DND-41 (cell line): ENCODE measurements at regions not wholly inside any gene's neighbourhood (a gene's known extent, or its start where the extent isn't known, plus 50 kb on each side); places are given as distances from the start of the nearest gene placed in this dataset.
"Not testable (repeated sequence)": the region's sequence is repeated elsewhere in the genome, so short reads cannot be mapped to it uniquely, and the experiment has no call there.

Experiments
- ATAC-seq: fragments of 200-7000 bp; cut with Tn5 transposase; 3 replicates; pipeline ENCODE4 v1.9.1; 2021; ENCODE audit warnings: low read depth; ENCODE audit not compliant: insufficient read depth
- DNase-seq: peaks from one replicate; pipeline ENCODE4 v3.0.0-alpha.2; 2020
- H2AFZ ChIP-seq: 2 replicates; pipeline ENCODE4 v1.6.0; 2012; ENCODE audit warnings: low read depth, low read length
- H3K27ac ChIP-seq: 2 replicates; pipeline ENCODE4 v1.5.1; 2012; ENCODE audit warnings: low read length, inconsistent platforms
- H3K27me3 ChIP-seq: fragments of 200-600 bp; sonication (generic); 2 replicates; pipeline ENCODE4 v1.6.0; 2012; ENCODE audit warnings: low read length, mild to moderate bottlenecking, inconsistent platforms; ENCODE audit not compliant: insufficient read depth, poor library complexity
- H3K36me3 ChIP-seq: 2 replicates; pipeline ENCODE4 v1.5.1; 2012; ENCODE audit warnings: low read length, inconsistent platforms; ENCODE audit not compliant: insufficient read depth
- H3K4me1 ChIP-seq: 2 replicates; pipeline ENCODE4 v1.5.1; 2012; ENCODE audit warnings: mild to moderate bottlenecking, low read length; ENCODE audit not compliant: insufficient read depth
- H3K4me2 ChIP-seq: 2 replicates; pipeline ENCODE4 v1.6.0; 2012; ENCODE audit warnings: mild to moderate bottlenecking, moderate library complexity, low read length, inconsistent platforms; ENCODE audit not compliant: insufficient read depth
- H3K4me3 ChIP-seq, 2 experiments: fragments of 200-600 bp in 1 of 2; shearing (Covaris generic) in 1 of 2; 2 replicates each; pipeline ENCODE4 v1.5.1; 2012 to 2016; ENCODE audit warnings: inconsistent platforms in 2 of 2, low read length in 2 of 2, mild to moderate bottlenecking in 2 of 2, low read depth in 1 of 2, moderate library complexity in 1 of 2
- H3K79me2 ChIP-seq: 2 replicates; pipeline ENCODE4 v1.6.0; 2012; ENCODE audit warnings: low read length, inconsistent platforms; ENCODE audit not compliant: insufficient read depth
- H3K9ac ChIP-seq: 2 replicates; pipeline ENCODE4 v1.6.0; 2012; ENCODE audit warnings: low read depth, mild to moderate bottlenecking, inconsistent platforms, low read length, moderate library complexity
- H3K9me3 ChIP-seq: 2 replicates; pipeline ENCODE4 v1.5.1; 2012; ENCODE audit warnings: low read length, moderate library complexity, mild to moderate bottlenecking, inconsistent platforms; ENCODE audit not compliant: insufficient read depth, severe bottlenecking
- H4K20me1 ChIP-seq: 2 replicates; pipeline ENCODE4 v1.6.0; 2012; ENCODE audit warnings: low read length; ENCODE audit not compliant: insufficient read depth
- EZH2 ChIP-seq: IDR thresholded peaks from 3 replicates; pipeline ENCODE4 v1.6.1; 2012; ENCODE audit warnings: borderline replicate concordance, low read depth, mild to moderate bottlenecking, moderate library complexity, low read length, inconsistent platforms; ENCODE audit not compliant: severe bottlenecking
- TF ChIP-seq, protein P1 (sequence below): IDR thresholded peaks from 2 replicates; pipeline ENCODE4 v1.5.1; 2012; ENCODE audit warnings: borderline replicate concordance, low read length, moderate library complexity, mild to moderate bottlenecking; ENCODE audit not compliant: poor library complexity, severe bottlenecking; ENCODE audit errors: extremely low read depth

DNA sequence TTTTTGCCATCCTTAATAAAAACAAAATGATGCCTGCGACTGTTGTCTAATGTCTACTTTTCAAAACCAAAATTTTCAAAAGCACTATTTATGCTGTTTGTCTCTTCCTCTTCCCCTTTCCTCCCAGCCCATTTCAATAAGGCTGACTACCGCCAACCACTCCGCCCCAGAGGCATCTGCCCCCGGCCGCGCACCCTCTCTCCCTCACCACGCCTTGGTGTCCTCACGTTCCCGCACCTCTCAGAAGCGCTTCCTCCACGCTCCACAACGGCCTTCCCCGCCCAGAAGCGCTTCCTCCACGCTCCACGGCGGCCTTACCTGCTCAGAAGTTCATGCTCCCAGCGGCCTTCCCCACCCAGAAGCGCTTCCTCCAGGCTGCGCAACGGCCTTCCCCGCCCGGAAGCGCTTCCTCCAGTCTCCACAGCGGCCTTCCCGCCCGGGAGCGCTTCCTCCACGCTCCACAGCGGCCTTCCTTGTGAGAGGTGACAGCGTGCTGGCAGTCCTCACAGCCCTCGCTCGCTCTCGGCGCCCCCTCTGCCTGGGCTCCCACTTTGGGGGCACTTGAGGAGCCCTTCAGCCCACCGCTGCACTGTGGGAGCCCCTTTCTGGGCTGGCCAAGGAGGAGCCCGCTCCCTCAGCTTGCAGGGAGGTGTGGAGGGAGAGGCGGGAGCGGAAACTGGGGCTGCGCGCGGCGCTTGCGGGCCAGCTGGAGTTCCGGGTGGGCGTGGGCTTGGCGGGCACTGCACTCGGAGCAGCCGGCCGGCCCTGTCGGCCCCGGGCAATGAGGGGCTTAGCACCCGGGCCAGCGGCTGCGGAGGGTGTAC is 490.4 kb upstream of the ZFP42 start:
- Histone ChIP-seq H3K27me3 (no peaks in the 10 kb centered on the region), H3K9me3 (no peaks in the 10 kb centered on the region), H4K20me1 (no peaks in the 10 kb centered on the region), H3K4me2 (no peak overlapping the region), H3K36me3 (no peaks in the 10 kb centered on the region), H3K9ac (no peak overlapping the region), H3K79me2 (no peaks in the 10 kb centered on the region), H3K4me1 (no peaks in the 10 kb centered on the region), H3K27ac (no peak overlapping the region), H3K4me3 (no peak overlapping the region), H2AFZ (no peak overlapping the region)
- DNase-seq: no peak
- TF ChIP-seq EZH2: no peak
- TF ChIP-seq, protein P1, sequence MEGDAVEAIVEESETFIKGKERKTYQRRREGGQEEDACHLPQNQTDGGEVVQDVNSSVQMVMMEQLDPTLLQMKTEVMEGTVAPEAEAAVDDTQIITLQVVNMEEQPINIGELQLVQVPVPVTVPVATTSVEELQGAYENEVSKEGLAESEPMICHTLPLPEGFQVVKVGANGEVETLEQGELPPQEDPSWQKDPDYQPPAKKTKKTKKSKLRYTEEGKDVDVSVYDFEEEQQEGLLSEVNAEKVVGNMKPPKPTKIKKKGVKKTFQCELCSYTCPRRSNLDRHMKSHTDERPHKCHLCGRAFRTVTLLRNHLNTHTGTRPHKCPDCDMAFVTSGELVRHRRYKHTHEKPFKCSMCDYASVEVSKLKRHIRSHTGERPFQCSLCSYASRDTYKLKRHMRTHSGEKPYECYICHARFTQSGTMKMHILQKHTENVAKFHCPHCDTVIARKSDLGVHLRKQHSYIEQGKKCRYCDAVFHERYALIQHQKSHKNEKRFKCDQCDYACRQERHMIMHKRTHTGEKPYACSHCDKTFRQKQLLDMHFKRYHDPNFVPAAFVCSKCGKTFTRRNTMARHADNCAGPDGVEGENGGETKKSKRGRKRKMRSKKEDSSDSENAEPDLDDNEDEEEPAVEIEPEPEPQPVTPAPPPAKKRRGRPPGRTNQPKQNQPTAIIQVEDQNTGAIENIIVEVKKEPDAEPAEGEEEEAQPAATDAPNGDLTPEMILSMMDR: no peak
- ATAC-seq: no peak

DNA sequence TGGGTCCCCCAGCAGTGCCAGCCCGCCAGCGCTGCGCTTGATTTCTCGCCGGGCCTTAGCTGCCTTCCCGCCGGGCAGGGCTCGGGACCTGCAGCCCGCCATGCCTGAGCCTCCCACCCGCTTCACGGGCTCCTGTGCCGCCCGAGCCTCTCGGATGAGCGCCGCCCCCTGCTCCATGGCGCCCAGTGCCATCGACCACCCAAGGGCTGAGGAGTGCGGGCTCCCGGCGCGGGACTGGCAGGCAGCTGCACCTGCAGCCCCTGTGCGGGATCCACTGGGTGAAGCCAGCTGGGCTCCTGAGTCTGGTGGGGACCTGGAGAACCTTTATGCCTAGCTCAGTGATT is 489.8 kb upstream of the ZFP42 start:
- H3K9me3 ChIP-seq, H3K79me2 ChIP-seq, H3K27ac ChIP-seq, H4K20me1 ChIP-seq, H3K4me1 ChIP-seq, H3K9ac ChIP-seq, DNase-seq, H3K27me3 ChIP-seq, H3K4me2 ChIP-seq, H2AFZ ChIP-seq, H3K4me3 ChIP-seq, H3K36me3 ChIP-seq, ATAC-seq: not testable (repeated sequence)

DNA sequence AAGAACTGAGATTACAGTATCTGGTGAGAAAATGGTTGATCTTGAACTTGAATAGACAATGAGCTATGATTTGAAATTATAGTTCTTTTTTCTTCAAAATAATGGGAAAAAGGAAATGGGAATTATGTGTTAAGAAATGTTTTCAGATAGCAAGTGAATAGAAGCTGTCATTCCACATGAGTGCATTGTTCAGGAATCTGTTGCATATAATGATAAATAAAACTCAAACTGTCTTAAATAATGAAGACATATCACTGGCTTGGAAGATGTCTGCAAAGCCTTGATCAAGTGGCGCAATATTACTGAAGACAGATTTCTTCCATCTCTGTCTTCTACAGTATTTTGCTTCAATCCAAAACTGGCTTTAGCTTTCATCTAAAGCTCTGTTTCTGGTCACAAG is 479.3 kb upstream of the ZFP42 start:
- DNase-seq: no peak
- Histone ChIP-seq H2AFZ (no peak overlapping the region), H3K4me2 (no peak overlapping the region)

DNA sequence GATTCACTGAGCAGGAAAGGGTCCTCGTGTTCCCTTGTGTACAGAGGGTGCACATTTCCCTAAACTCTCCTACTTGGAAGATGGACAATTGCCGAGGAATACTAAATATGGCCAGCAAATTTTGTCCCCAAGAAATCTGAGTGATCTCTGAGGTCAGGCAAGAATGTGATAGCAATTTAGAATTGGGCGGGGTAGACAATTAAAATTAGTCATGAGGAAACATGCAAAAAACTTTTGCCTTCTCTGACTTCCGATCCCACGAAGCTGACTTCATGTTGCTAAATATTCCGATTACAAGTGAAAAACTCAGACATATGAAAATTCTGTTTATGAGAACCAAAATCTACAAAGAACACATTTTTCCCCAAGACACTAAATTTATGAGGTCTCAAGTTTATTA is 453.9 kb upstream of the ZFP42 start:
- no peak overlapping the region for H3K4me2 ChIP-seq
- no peaks in the 10 kb centered on the region for H4K20me1 ChIP-seq
- H3K4me1 ChIP-seq: no peaks in the 10 kb centered on the region
- no peak overlapping the region for H3K9ac ChIP-seq
- H3K4me3 ChIP-seq: no peak overlapping the region
- DNase-seq (no peak), ATAC-seq (no peak)
- TF ChIP-seq, protein P1: no peak
- no peak for TF ChIP-seq EZH2
- H3K9me3 ChIP-seq: no peaks in the 10 kb centered on the region
- no peak overlapping the region for H2AFZ ChIP-seq
- no peaks in the 10 kb centered on the region for H3K79me2 ChIP-seq
- H3K27ac ChIP-seq: no peak overlapping the region
- no peaks in the 10 kb centered on the region for H3K27me3 ChIP-seq
- no peaks in the 10 kb centered on the region for H3K36me3 ChIP-seq

More for the DNA sequence above, 479.3 kb upstream of the ZFP42 start:
- peaks cover 6% of the 10 kb centered on the region for H3K9me3 ChIP-seq
- ATAC-seq: no peak
- no peak overlapping the region for H3K27ac ChIP-seq
- H3K4me1 ChIP-seq: no peaks in the 10 kb centered on the region
- no peak overlapping the region for H3K9ac ChIP-seq
- no peak for TF ChIP-seq EZH2
- TF ChIP-seq, protein P1: no peak
- H4K20me1 ChIP-seq: no peaks in the 10 kb centered on the region
- no peak overlapping the region for H3K4me3 ChIP-seq
- no peaks in the 10 kb centered on the region for H3K79me2 ChIP-seq
- H3K36me3 ChIP-seq: no peaks in the 10 kb centered on the region
- H3K27me3 ChIP-seq: no peaks in the 10 kb centered on the region
